ENCODE measurements at regions not wholly inside any gene's neighbourhood (a gene's known extent, or its start where the extent isn't known, plus 50 kb on each side); places are given as distances from the start of the nearest gene placed in this dataset.

DNA sequence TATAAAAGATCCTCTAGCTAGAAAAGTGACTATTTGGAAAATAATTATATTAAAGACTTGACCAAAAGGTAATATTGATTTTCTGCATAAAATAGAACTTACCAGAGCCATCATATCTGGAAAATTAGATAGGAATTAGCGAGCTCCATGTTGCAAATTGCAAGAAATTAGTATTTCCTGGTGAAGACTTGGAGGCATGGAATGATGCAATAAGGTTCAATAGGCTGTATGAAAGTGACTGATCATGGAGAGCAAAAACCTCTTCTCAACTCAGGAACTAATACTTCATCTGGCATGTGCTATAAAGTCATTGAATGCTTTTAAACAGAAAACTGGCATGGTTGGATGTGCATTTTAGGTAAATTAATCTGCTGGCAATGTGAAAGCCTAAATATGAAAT, 66.3 kb upstream of the UFM1 start:
- H3K4me3 ChIP-seq (ENCODE audit: low read depth, low read length) = no peak overlapping the region
- TF ChIP-seq, protein P1, sequence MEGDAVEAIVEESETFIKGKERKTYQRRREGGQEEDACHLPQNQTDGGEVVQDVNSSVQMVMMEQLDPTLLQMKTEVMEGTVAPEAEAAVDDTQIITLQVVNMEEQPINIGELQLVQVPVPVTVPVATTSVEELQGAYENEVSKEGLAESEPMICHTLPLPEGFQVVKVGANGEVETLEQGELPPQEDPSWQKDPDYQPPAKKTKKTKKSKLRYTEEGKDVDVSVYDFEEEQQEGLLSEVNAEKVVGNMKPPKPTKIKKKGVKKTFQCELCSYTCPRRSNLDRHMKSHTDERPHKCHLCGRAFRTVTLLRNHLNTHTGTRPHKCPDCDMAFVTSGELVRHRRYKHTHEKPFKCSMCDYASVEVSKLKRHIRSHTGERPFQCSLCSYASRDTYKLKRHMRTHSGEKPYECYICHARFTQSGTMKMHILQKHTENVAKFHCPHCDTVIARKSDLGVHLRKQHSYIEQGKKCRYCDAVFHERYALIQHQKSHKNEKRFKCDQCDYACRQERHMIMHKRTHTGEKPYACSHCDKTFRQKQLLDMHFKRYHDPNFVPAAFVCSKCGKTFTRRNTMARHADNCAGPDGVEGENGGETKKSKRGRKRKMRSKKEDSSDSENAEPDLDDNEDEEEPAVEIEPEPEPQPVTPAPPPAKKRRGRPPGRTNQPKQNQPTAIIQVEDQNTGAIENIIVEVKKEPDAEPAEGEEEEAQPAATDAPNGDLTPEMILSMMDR (IDR thresholded peaks at IDR 0.05; ENCODE audit: borderline replicate concordance, insufficient read depth, low read depth, low read length) = no peak

DNA sequence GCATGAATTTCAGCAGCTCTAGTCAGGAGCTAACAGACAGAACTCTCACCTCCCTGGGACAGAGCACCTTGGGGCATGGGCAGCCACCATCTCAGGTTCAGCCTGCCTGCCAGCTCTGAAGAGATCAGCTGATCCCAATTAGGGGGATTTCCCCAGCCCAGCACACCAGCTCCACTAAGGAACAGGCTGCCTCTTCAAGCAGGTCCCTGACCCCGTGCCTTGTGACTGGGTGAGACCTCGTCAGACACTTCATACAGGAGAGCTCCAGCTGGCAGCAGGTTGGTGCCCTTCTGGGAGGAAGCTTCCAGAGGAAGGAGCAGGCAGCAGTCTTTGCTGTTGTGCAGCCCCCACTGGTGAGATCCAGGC, 84.5 kb upstream of the UFM1 start:
- TF ChIP-seq, protein P1 (IDR thresholded peaks at IDR 0.05; ENCODE audit: borderline replicate concordance, insufficient read depth, low read depth, low read length) = no peak
- no peak overlapping the region for H3K4me3 ChIP-seq (ENCODE audit: low read depth, low read length)

DNA sequence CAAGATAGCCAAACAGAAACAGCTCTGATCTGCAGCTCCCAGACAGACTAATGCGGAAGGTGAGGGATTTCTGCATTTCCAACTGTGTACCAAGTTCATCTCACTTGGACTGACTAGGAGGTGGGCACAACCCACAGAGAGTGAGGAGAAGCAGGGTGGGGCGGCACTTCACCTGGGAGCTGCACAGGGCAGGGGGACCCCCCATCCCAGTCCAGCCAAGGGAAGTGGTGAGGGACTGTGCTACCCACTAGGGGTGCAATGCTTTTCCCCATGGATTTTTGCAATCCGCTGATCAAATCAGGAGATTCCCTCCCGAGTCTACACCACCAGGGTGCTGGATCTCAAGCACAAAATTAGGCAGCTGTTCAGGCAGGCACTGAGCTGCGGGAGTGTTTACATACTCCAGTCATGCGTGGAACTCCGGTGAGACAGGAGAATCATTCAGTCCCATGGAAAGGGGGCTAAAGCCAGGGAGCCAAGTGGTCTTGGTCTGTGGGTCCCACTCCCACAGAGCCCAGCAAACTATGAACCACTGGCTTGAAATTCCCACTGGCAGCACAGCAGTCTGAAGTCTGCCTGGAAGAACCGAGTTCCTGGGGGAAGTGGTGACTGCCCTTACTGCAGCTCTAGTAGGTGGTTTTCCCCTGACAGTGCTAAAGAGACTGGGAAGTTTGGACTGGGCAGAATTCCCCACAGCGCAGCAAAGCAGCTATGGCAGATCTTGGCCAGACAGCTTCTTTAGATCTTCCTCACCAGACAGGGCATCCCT, 85.1 kb upstream of the UFM1 start:
- H3K4me3 ChIP-seq (ENCODE audit: low read depth, low read length) = no peak overlapping the region
- TF ChIP-seq, protein P1 (IDR thresholded peaks at IDR 0.05; ENCODE audit: borderline replicate concordance, insufficient read depth, low read depth, low read length) = no peak

DNA sequence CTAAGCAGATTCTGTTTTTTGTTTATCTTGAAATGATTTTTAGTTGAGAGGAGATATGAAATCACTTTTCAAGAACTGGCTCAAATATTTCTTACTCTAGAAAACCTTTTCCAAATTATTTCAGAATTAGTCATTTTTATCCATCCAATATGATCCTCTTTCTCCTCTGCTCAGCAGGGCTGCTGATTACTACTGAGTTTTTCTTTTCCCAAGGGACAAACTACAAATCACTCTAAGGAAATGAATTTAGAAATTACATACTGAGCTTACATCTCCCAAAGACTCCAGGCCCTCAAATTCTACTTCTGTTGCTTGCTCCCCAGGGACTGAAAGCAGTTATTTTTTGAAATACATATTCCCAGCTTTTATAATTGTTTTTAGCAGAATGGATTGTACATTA, 87.4 kb upstream of the UFM1 start:
- TF ChIP-seq, protein P1 (IDR thresholded peaks at IDR 0.05; ENCODE audit: borderline replicate concordance, insufficient read depth, low read depth, low read length) = no peak
- H3K4me3 ChIP-seq (ENCODE audit: low read depth, low read length) = no peak overlapping the region

DNA sequence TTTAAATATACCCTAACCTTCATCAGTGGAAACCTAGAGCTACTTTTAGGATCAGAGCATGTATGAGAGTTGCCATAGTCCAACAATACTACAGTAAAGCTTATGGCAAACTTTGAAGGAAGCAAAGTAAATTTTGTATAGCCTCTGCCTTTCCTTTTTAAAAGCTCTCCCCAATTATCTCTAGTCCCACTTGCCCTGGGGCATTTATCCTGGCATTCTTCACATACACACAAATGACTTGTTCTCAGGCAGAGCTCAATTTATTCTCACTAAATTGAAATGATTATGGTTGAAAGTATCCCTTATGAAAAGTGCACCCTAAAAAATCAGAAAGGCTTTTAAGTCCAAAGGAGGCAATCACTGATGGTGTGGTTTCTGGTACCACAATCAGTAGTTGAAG, 94.1 kb upstream of the UFM1 start:
- no peak overlapping the region for H3K4me3 ChIP-seq (ENCODE audit: low read depth, low read length)
- TF ChIP-seq, protein P1 (IDR thresholded peaks at IDR 0.05; ENCODE audit: borderline replicate concordance, insufficient read depth, low read depth, low read length) = no peak

DNA sequence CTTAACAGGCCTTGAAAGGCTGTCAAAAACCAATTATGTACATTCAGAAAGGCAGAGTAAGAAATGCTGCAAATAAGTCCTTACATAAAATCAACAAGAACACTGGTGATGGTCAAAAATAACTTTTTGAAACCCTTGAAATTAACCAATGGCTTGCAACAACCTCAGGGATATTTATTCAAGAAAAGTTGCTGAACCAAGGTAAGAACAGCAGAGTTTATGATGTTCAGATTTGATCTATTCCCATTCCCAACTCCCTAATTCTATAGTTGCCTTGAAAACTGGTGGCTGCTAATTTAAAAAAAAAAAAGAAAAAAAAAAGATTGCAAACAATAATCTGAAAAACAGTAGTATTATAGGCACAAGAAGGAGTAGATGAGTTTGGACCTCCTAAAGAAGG, 109.8 kb upstream of the UFM1 start:
- H3K4me3 ChIP-seq (ENCODE audit: low read depth, low read length) = no peak overlapping the region
- TF ChIP-seq, protein P1 (IDR thresholded peaks at IDR 0.05; ENCODE audit: borderline replicate concordance, insufficient read depth, low read depth, low read length) = no peak

DNA sequence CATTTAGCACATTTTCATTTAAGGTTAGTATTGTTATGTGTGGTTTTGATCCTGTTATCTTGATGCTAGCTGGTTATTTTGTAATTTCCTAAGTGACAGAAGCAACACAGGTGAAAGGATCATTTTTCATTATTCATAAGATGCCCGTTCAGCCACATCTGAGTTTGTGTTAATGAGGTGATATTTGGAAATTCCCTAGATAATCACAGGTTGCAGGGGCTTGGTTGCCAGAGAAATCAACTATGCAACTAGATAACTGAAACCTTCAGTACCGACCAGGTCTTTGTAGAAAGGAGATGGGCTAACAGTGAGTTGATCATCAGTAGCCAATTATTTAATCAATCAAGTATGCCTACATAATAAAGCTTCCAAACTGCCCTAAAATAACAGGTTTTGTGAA, 121.3 kb upstream of the UFM1 start:
- TF ChIP-seq, protein P1 (IDR thresholded peaks at IDR 0.05; ENCODE audit: borderline replicate concordance, insufficient read depth, low read depth, low read length) = no peak
- no peak overlapping the region for H3K4me3 ChIP-seq (ENCODE audit: low read depth, low read length)
